IMR-90 (cell line): ENCODE measurements at regions not wholly inside any gene's neighbourhood (a gene's known extent, or its start where the extent isn't known, plus 50 kb on each side); places are given as distances from the start of the nearest gene placed in this dataset.
A peak's percentile ranks its signal among the peaks of the same experiment; 100 is the strongest.

Experiments used
- ATAC-seq: fragments of 200-7000 bp; cut with Tn5 transposase; 2 replicates; pipeline ENCODE4 v1.9.1; 2020; ENCODE audit warnings: low read depth, mild to moderate bottlenecking, moderate library complexity
- BruUV-seq: library from RNA; stranded (reverse); fragments of 400-500 nt; replicated peaks from 2 replicates; lab custom pipeline; 2021; lab: Mats Ljungman, UMichigan
- CTCF ChIA-PET: fragments of 300-600 bp; formaldehyde crosslinking; extraction: SDS; loops from one replicate; lab custom pipeline; 2021; ENCODE audit warnings: antibody characterized with exemption; lab: Yijun Ruan, JAX
- POLR2A ChIA-PET: fragments of 300-600 bp; sonication (Branson Sonifier 250); formaldehyde crosslinking; loops from one replicate; lab custom pipeline; 2022; ENCODE audit warnings: antibody characterized with exemption; ENCODE audit not compliant: unreplicated experiment; lab: Charles Lee
- DNase-seq: peaks from one replicate; pipeline ENCODE4 v3.0.0; 2013
- H2AFZ ChIP-seq: replicated peaks from 2 replicates; pipeline ENCODE3; 2013; ENCODE audit warnings: low read length, mild to moderate bottlenecking; ENCODE audit not compliant: poor library complexity
- H2AK5ac ChIP-seq: 2 replicates; pipeline ENCODE4 v1.6.1; 2013; ENCODE audit warnings: low read depth, low read length, inconsistent platforms
- H2AK9ac ChIP-seq: replicated peaks from 2 replicates; pipeline ENCODE3; 2013; ENCODE audit warnings: mild to moderate bottlenecking, low read depth, low read length, moderate library complexity; ENCODE audit not compliant: poor library complexity
- H2BK120ac ChIP-seq: 2 replicates; pipeline ENCODE4 v1.6.1; 2013; ENCODE audit warnings: low read depth, low read length, inconsistent platforms
- H2BK15ac ChIP-seq: 3 replicates; pipeline ENCODE4 v1.6.1; 2013; ENCODE audit warnings: low read depth, low read length, inconsistent platforms
- H2BK20ac ChIP-seq: 2 replicates; pipeline ENCODE4 v1.6.1; 2013; ENCODE audit warnings: low read depth, mild to moderate bottlenecking, inconsistent platforms, low read length, moderate library complexity
- H2BK5ac ChIP-seq: 2 replicates; pipeline ENCODE4 v1.6.1; 2013; ENCODE audit warnings: mild to moderate bottlenecking, low read depth, low read length, inconsistent platforms; ENCODE audit not compliant: poor library complexity, severe bottlenecking
- H3K14ac ChIP-seq: replicated peaks from 2 replicates; pipeline ENCODE4 v1.6.1; 2013; ENCODE audit warnings: low read depth, low read length, inconsistent platforms
- H3K18ac ChIP-seq: 2 replicates; pipeline ENCODE4 v1.6.1; 2013; ENCODE audit warnings: low read depth, low read length, control low read depth
- H3K23ac ChIP-seq: 2 replicates; pipeline ENCODE4 v1.6.1; 2013; ENCODE audit warnings: low read depth, low read length, inconsistent platforms
- H3K27ac ChIP-seq: 2 replicates; pipeline ENCODE4 v1.5.1; 2013; ENCODE audit warnings: mild to moderate bottlenecking, control low read depth, low read length; ENCODE audit not compliant: insufficient read depth
- H3K27me3 ChIP-seq: 2 replicates; pipeline ENCODE4 v1.6.1; 2013; ENCODE audit warnings: low read length; ENCODE audit not compliant: control insufficient read depth, insufficient read depth
- H3K36me3 ChIP-seq: 2 replicates; pipeline ENCODE4 v1.6.1; 2013; ENCODE audit warnings: low read length, mixed read lengths; ENCODE audit not compliant: control insufficient read depth, insufficient read depth
- H3K4ac ChIP-seq: 2 replicates; pipeline ENCODE4 v1.6.1; 2013; ENCODE audit warnings: low read depth, low read length, inconsistent platforms
- H3K4me1 ChIP-seq: 2 replicates; pipeline ENCODE4 v1.6.1; 2013; ENCODE audit warnings: low read length, mixed read lengths; ENCODE audit not compliant: control insufficient read depth, insufficient read depth
- H3K4me2 ChIP-seq: 2 replicates; pipeline ENCODE4 v1.6.1; 2013; ENCODE audit warnings: low read depth, mild to moderate bottlenecking, control low read depth, low read length, moderate library complexity
- H3K4me3 ChIP-seq: 2 replicates; pipeline ENCODE4 v1.5.1; 2013; ENCODE audit warnings: low read depth, mild to moderate bottlenecking, control low read depth, low read length, moderate library complexity; ENCODE audit not compliant: insufficient read depth
- H3K56ac ChIP-seq: 2 replicates; pipeline ENCODE4 v1.6.1; 2013; ENCODE audit warnings: low read length, inconsistent platforms; ENCODE audit not compliant: insufficient read depth; ENCODE audit errors: extremely low read depth
- H3K79me1 ChIP-seq, 2 experiments: 2 replicates each; pipeline ENCODE4 v1.6.1; 2013; ENCODE audit warnings: low read length in 2 of 2, inconsistent platforms in 1 of 2, low read depth in 1 of 2
- H3K9ac ChIP-seq: 2 replicates; pipeline ENCODE4 v1.6.1; 2013; ENCODE audit warnings: low read depth, low read length, control low read depth
- H3K9me1 ChIP-seq: 2 replicates; pipeline ENCODE4 v1.6.1; 2013; ENCODE audit warnings: low read length, inconsistent platforms; ENCODE audit not compliant: insufficient read depth
- H3K9me3 ChIP-seq: 2 replicates; pipeline ENCODE4 v1.6.1; 2013; ENCODE audit warnings: low read length; ENCODE audit not compliant: control insufficient read depth, insufficient read depth
- H4K20me1 ChIP-seq: 2 replicates; pipeline ENCODE4 v1.6.1; 2013; ENCODE audit warnings: low read length, inconsistent platforms; ENCODE audit not compliant: insufficient read depth
- H4K5ac ChIP-seq: 2 replicates; pipeline ENCODE4 v1.6.1; 2013; ENCODE audit warnings: mild to moderate bottlenecking, low read depth, low read length, control low read depth
- H4K8ac ChIP-seq, 2 experiments: 2 replicates each; pipeline ENCODE4 v1.6.1; 2013; ENCODE audit warnings: low read depth in 2 of 2, low read length in 2 of 2, control low read depth in 1 of 2, inconsistent platforms in 1 of 2
- H4K91ac ChIP-seq: 2 replicates; pipeline ENCODE4 v1.6.1; 2013; ENCODE audit warnings: low read depth, low read length, inconsistent platforms; ENCODE audit not compliant: insufficient read depth
- BHLHE40 ChIP-seq: fragments of 150-350 bp; IDR thresholded peaks from 2 replicates; pipeline ENCODE4 v1.6.1; 2016; ENCODE audit warnings: mild to moderate bottlenecking, low read depth, low read length
- CEBPB ChIP-seq: IDR thresholded peaks from 2 replicates; pipeline ENCODE4 v1.6.1; 2012; ENCODE audit warnings: low read depth, low read length, improper control_type of control experiment
- CHD1 ChIP-seq: IDR thresholded peaks from 2 replicates; pipeline ENCODE4 v1.6.1; 2012; ENCODE audit warnings: low read depth, low read length, improper control_type of control experiment
- FOS ChIP-seq: fragments of 150-350 bp; IDR thresholded peaks from 2 replicates; pipeline ENCODE4 v1.6.1; 2016; ENCODE audit warnings: low read depth, low read length
- MAFK ChIP-seq: IDR thresholded peaks from 2 replicates; pipeline ENCODE4 v1.6.1; 2012; ENCODE audit warnings: low read depth, low read length, improper control_type of control experiment
- MAZ ChIP-seq: IDR thresholded peaks from 2 replicates; pipeline ENCODE4 v1.6.1; 2012; ENCODE audit warnings: low read depth, mild to moderate bottlenecking, low read length, improper control_type of control experiment, moderate library complexity, borderline replicate concordance
- MXI1 ChIP-seq: IDR thresholded peaks from 2 replicates; pipeline ENCODE4 v1.6.1; 2012; ENCODE audit warnings: low read depth, mild to moderate bottlenecking, low read length, moderate library complexity, borderline replicate concordance
- NFE2L2 ChIP-seq: fragments of 150-350 bp; IDR thresholded peaks from 2 replicates; pipeline ENCODE4 v1.6.1; 2016; ENCODE audit warnings: low read depth, mild to moderate bottlenecking, low read length
- POLR2A ChIP-seq: IDR thresholded peaks from 2 replicates; pipeline ENCODE4 v1.6.1; 2012; ENCODE audit warnings: mild to moderate bottlenecking, low read depth, low read length
- RAD21 ChIP-seq: IDR thresholded peaks from 2 replicates; pipeline ENCODE4 v1.6.1; 2012; ENCODE audit warnings: low read length, improper control_type of control experiment
- RCOR1 ChIP-seq: IDR thresholded peaks from 2 replicates; pipeline ENCODE4 v1.6.1; 2012; ENCODE audit warnings: mild to moderate bottlenecking, low read length, improper control_type of control experiment; ENCODE audit not compliant: insufficient replicate concordance
- RFX5 ChIP-seq: IDR thresholded peaks from 2 replicates; pipeline ENCODE4 v1.8.0; 2012; ENCODE audit warnings: low read depth, mild to moderate bottlenecking, low read length, moderate library complexity
- SMC3 ChIP-seq: fragments of 150-350 bp; IDR thresholded peaks from 2 replicates; pipeline ENCODE4 v1.6.1; 2016; ENCODE audit warnings: low read depth, mild to moderate bottlenecking, antibody characterized with exemption, low read length, moderate library complexity
- WGBS, 2 experiments: methylation state at CpG; one replicate each; pipeline versions ENCODE4 v1.1.5 to v1.1.7; 2013; ENCODE audit warnings: missing lambda C conversion rate in 2 of 2; ENCODE audit not compliant: insufficient read length in 1 of 2; ENCODE audit errors: extremely low coverage in 2 of 2; 5-methylcytosine and 5-hydroxymethylcytosine counted together
- dilution Hi-C: fragments of 300-500 bp; cut with HindIII; formaldehyde crosslinking; loops from one replicate; pipeline ENCODE4 v1.14.3; 2018; ENCODE audit warnings: low sequenced_read_pairs; ENCODE audit not compliant: unreplicated experiment
- in situ Hi-C: fragments of 300-500 bp; cut with MboI; formaldehyde crosslinking; loops from 3 replicates; pipeline ENCODE4 v1.14.3; 2019; ENCODE audit warnings: low sequenced_read_pairs, inconsistent platforms, mixed read lengths
- intact Hi-C: fragments of 100-400 bp; cut with micrococcal nuclease; formaldehyde crosslinking; loops from 2 replicates; pipeline ENCODE4 v1.10.0; 2022
- TF ChIP-seq, protein P1 (sequence below): conservative IDR thresholded peaks from 2 replicates; pipeline ENCODE4 v1.5.1; 2012; ENCODE audit warnings: mild to moderate bottlenecking, low read depth, low read length, improper control_type of control experiment
- TF ChIP-seq, protein P2 (sequence below): fragments of 150-350 bp; IDR thresholded peaks from 2 replicates; pipeline ENCODE4 v1.6.1; 2017; ENCODE audit warnings: mild to moderate bottlenecking, antibody characterized with exemption, low read length, low read depth
- TF ChIP-seq, protein P3 (sequence below): fragments of 150-350 bp; IDR thresholded peaks from 2 replicates; pipeline ENCODE4 v1.6.1; 2016; ENCODE audit warnings: low read depth, mild to moderate bottlenecking, low read length, moderate library complexity, borderline replicate concordance

DNA sequence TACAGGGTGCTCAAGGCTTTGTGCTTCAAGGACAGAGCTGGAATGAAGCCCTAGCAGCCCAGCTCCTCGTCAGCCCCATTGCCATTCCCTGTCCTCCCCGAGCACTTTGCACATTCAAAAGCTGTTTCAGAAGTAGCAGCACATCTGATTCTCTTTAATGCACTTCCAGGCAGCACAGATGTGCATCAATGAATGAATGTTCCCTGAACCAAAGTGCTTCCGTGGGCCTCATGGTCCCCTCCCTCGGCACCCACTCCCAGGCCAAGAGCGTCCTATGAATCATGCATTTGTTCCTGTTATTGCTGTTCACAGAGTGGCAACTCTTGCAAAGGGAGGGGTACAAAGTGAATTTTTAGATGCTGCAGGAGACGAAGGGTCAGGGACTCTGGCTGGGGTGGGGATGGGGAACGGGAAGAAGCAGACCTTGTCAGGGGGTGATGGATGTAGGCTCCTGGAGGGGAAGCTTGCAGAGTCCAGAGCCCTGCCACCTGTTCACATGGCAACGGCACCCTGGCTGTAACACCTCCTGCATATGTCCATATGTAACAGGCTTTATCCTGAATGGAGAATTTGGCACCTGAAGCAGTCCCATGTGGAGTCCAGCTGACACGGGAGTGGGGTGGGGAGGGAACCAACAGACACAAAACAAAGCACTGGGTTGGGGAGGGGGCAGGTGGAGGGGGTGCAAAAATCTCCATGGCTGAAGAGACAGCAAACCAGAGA lies 62.2 kb upstream of the BAIAP2L1 start:
- CTCF ChIA-PET: no interaction called here
- ATAC-seq (no peak), DNase-seq (no peak)
- intact Hi-C loops (no loop called here), dilution Hi-C loops (no loop called here), in situ Hi-C loops (no loop called here)
- Histone ChIP-seq H4K20me1 (no peaks in the 10 kb centered on the region), H3K4me3 (no peak overlapping the region), H2AK9ac (no peak overlapping the region), H3K36me3 (no peaks in the 10 kb centered on the region), H3K18ac (no peak overlapping the region), H3K4me1 (no peaks in the 10 kb centered on the region), H3K4ac (no peak overlapping the region), H4K5ac (no peak overlapping the region), H4K91ac (no peak overlapping the region), H2AK5ac (no peak overlapping the region), H3K9ac (no peak overlapping the region), H3K4me2 (no peak overlapping the region), H2BK120ac (no peak overlapping the region), H3K27ac (no peak overlapping the region), H2BK20ac (no peak overlapping the region), H2BK15ac (no peak overlapping the region), H3K9me3 (no peaks in the 10 kb centered on the region), H3K56ac (no peak overlapping the region), H3K23ac (no peak overlapping the region), H4K8ac (no peak overlapping the region), H2AFZ (peak overlapping the region; percentile 8), H3K14ac (no peak overlapping the region), H2BK5ac (no peak overlapping the region), H3K27me3 (no peaks in the 10 kb centered on the region; the same call in 1 of the 2 replicates), H3K9me1 (no peaks in the 10 kb centered on the region), H3K79me1 (no peaks in the 10 kb centered on the region)
- POLR2A ChIA-PET: no interaction called here
- BruUV-seq: no TSS peak
- TF ChIP-seq RFX5 (no peak), BHLHE40 (no peak), CEBPB (no peak), NFE2L2 (no peak), RAD21 (no peak), MAFK (no peak), SMC3 (no peak), CHD1 (no peak), MAZ (no peak), RCOR1 (no peak), POLR2A (no peak), FOS (no peak), MXI1 (no peak)
- TF ChIP-seq, protein P1, sequence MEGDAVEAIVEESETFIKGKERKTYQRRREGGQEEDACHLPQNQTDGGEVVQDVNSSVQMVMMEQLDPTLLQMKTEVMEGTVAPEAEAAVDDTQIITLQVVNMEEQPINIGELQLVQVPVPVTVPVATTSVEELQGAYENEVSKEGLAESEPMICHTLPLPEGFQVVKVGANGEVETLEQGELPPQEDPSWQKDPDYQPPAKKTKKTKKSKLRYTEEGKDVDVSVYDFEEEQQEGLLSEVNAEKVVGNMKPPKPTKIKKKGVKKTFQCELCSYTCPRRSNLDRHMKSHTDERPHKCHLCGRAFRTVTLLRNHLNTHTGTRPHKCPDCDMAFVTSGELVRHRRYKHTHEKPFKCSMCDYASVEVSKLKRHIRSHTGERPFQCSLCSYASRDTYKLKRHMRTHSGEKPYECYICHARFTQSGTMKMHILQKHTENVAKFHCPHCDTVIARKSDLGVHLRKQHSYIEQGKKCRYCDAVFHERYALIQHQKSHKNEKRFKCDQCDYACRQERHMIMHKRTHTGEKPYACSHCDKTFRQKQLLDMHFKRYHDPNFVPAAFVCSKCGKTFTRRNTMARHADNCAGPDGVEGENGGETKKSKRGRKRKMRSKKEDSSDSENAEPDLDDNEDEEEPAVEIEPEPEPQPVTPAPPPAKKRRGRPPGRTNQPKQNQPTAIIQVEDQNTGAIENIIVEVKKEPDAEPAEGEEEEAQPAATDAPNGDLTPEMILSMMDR: no peak
- TF ChIP-seq, protein P2, sequence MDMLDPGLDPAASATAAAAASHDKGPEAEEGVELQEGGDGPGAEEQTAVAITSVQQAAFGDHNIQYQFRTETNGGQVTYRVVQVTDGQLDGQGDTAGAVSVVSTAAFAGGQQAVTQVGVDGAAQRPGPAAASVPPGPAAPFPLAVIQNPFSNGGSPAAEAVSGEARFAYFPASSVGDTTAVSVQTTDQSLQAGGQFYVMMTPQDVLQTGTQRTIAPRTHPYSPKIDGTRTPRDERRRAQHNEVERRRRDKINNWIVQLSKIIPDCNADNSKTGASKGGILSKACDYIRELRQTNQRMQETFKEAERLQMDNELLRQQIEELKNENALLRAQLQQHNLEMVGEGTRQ: no peak
- TF ChIP-seq, protein P3, sequence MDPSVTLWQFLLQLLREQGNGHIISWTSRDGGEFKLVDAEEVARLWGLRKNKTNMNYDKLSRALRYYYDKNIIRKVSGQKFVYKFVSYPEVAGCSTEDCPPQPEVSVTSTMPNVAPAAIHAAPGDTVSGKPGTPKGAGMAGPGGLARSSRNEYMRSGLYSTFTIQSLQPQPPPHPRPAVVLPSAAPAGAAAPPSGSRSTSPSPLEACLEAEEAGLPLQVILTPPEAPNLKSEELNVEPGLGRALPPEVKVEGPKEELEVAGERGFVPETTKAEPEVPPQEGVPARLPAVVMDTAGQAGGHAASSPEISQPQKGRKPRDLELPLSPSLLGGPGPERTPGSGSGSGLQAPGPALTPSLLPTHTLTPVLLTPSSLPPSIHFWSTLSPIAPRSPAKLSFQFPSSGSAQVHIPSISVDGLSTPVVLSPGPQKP: no peak
- 10% methylated on average over 2 of the region's 9 CpGs; no CpG with 5 or more reads in 1 of the 2 experiments for WGBS, 2 experiments
